IPS-15b (cell line): ENCODE measurements at regions not wholly inside any gene's neighbourhood (a gene's known extent, or its start where the extent isn't known, plus 50 kb on each side); places are given as distances from the start of the nearest gene placed in this dataset.

ENCODE experiments used
- H3K27me3 ChIP-seq: one replicate; pipeline ENCODE4 v1.6.1; 2013; ENCODE audit warnings: low read length; ENCODE audit not compliant: control insufficient read depth, insufficient read depth
- H3K36me3 ChIP-seq: one replicate; pipeline ENCODE4 v1.6.1; 2013; ENCODE audit warnings: low read length; ENCODE audit not compliant: control insufficient read depth, insufficient read depth
- H3K4me1 ChIP-seq: one replicate; pipeline ENCODE4 v1.6.1; 2013; ENCODE audit warnings: mild to moderate bottlenecking, low read length; ENCODE audit not compliant: control insufficient read depth, insufficient read depth
- H3K4me3 ChIP-seq: one replicate; pipeline ENCODE4 v1.5.1; 2013; ENCODE audit warnings: low read depth, low read length
- H3K9ac ChIP-seq: one replicate; pipeline ENCODE4 v1.6.1; 2013; ENCODE audit warnings: low read depth, mild to moderate bottlenecking, low read length
- H3K9me3 ChIP-seq: one replicate; pipeline ENCODE4 v1.6.1; 2013; ENCODE audit warnings: mild to moderate bottlenecking, low read length; ENCODE audit not compliant: control insufficient read depth, insufficient read depth

- Histone ChIP-seq H3K9ac (no peak overlapping the region), H3K27me3 (no peaks in the 10 kb centered on the region), H3K9me3 (no peaks in the 10 kb centered on the region), H3K4me1 (no peaks in the 10 kb centered on the region), H3K36me3 (no peaks in the 10 kb centered on the region), H3K4me3 (no peak overlapping the region)
Measured at GRCh38 chr3:104738271-104738670, 628.4 kb upstream of the ALCAM start.

GRCh38 chr3:104740874-104741379 lies 625.8 kb upstream of the ALCAM start:
- no peaks in the 10 kb centered on the region for H3K4me1 ChIP-seq

GRCh38 chr3:104742044-104742443 lies 624.7 kb upstream of the ALCAM start:
- Histone ChIP-seq H3K9ac (no peak overlapping the region), H3K27me3 (no peaks in the 10 kb centered on the region), H3K9me3 (no peaks in the 10 kb centered on the region), H3K4me1 (no peaks in the 10 kb centered on the region), H3K4me3 (no peak overlapping the region), H3K36me3 (no peaks in the 10 kb centered on the region)

More at GRCh38 chr3:104740874-104741379, 625.8 kb upstream of the ALCAM start:
- Histone ChIP-seq H3K4me3 (no peak overlapping the region), H3K9me3 (no peaks in the 10 kb centered on the region), H3K36me3 (no peaks in the 10 kb centered on the region), H3K9ac (no peak overlapping the region), H3K27me3 (no peaks in the 10 kb centered on the region)

GRCh38 chr3:104745313-104745712 lies 621.4 kb upstream of the ALCAM start:
- H3K4me3 ChIP-seq, result no peak overlapping the region
- H3K4me1 ChIP-seq, result no peaks in the 10 kb centered on the region
- H3K9me3 ChIP-seq, result no peaks in the 10 kb centered on the region
- no peak overlapping the region for H3K9ac ChIP-seq
- no peaks in the 10 kb centered on the region for H3K36me3 ChIP-seq
- H3K27me3 ChIP-seq, result no peaks in the 10 kb centered on the region

GRCh38 chr3:104746056-104746455 lies 620.7 kb upstream of the ALCAM start:
- no peaks in the 10 kb centered on the region for H3K4me1 ChIP-seq
- no peak overlapping the region for H3K4me3 ChIP-seq
- H3K36me3 ChIP-seq, result no peaks in the 10 kb centered on the region
- H3K9me3 ChIP-seq, result no peaks in the 10 kb centered on the region
- no peak overlapping the region for H3K9ac ChIP-seq
- no peaks in the 10 kb centered on the region for H3K27me3 ChIP-seq

- no peaks in the 10 kb centered on the region for H3K9me3 ChIP-seq
- no peaks in the 10 kb centered on the region for H3K4me1 ChIP-seq
- no peaks in the 10 kb centered on the region for H3K36me3 ChIP-seq
- H3K27me3 ChIP-seq, result no peaks in the 10 kb centered on the region
- H3K9ac ChIP-seq, result no peak overlapping the region
- H3K4me3 ChIP-seq, result no peak overlapping the region
Measured at GRCh38 chr3:104750581-104750980, 616.1 kb upstream of the ALCAM start.

- Histone ChIP-seq H3K9ac (no peak overlapping the region), H3K36me3 (no peaks in the 10 kb centered on the region), H3K27me3 (no peaks in the 10 kb centered on the region), H3K9me3 (no peaks in the 10 kb centered on the region), H3K4me3 (no peak overlapping the region), H3K4me1 (no peaks in the 10 kb centered on the region)
Measured at GRCh38 chr3:104755791-104756190, 610.9 kb upstream of the ALCAM start.

GRCh38 chr3:104763007-104763406 lies 603.7 kb upstream of the ALCAM start:
- Histone ChIP-seq H3K4me3 (no peak overlapping the region), H3K36me3 (no peaks in the 10 kb centered on the region), H3K9me3 (no peaks in the 10 kb centered on the region), H3K9ac (no peak overlapping the region), H3K4me1 (no peaks in the 10 kb centered on the region), H3K27me3 (no peaks in the 10 kb centered on the region)

GRCh38 chr3:104764496-104764895 lies 602.2 kb upstream of the ALCAM start:
- no peak overlapping the region for H3K9ac ChIP-seq
- no peaks in the 10 kb centered on the region for H3K4me1 ChIP-seq
- H3K27me3 ChIP-seq, result no peaks in the 10 kb centered on the region
- H3K9me3 ChIP-seq, result no peaks in the 10 kb centered on the region
- H3K36me3 ChIP-seq, result no peaks in the 10 kb centered on the region
- no peak overlapping the region for H3K4me3 ChIP-seq

- H3K9ac ChIP-seq, result no peak overlapping the region
- no peaks in the 10 kb centered on the region for H3K9me3 ChIP-seq
Measured at GRCh38 chr3:104768886-104769285, 597.8 kb upstream of the ALCAM start.

GRCh38 chr3:104779324-104779723 lies 587.4 kb upstream of the ALCAM start:
- H3K4me1 ChIP-seq, result no peaks in the 10 kb centered on the region
- H3K4me3 ChIP-seq, result no peak overlapping the region
- no peaks in the 10 kb centered on the region for H3K36me3 ChIP-seq
- H3K27me3 ChIP-seq, result no peaks in the 10 kb centered on the region
- H3K9ac ChIP-seq, result no peak overlapping the region
- H3K9me3 ChIP-seq, result no peaks in the 10 kb centered on the region

More at GRCh38 chr3:104768886-104769285, 597.8 kb upstream of the ALCAM start:
- H3K4me3 ChIP-seq, result no peak overlapping the region
- H3K4me1 ChIP-seq, result no peaks in the 10 kb centered on the region
- H3K27me3 ChIP-seq, result no peaks in the 10 kb centered on the region
- H3K36me3 ChIP-seq, result no peaks in the 10 kb centered on the region

GRCh38 chr3:104781112-104781511 lies 585.6 kb upstream of the ALCAM start:
- no peaks in the 10 kb centered on the region for H3K27me3 ChIP-seq
- H3K4me1 ChIP-seq, result no peaks in the 10 kb centered on the region
- H3K36me3 ChIP-seq, result no peaks in the 10 kb centered on the region
- H3K9me3 ChIP-seq, result no peaks in the 10 kb centered on the region
- no peak overlapping the region for H3K4me3 ChIP-seq
- no peak overlapping the region for H3K9ac ChIP-seq
